Suppressor macrophage treated with lipopolysaccharide for 1 hour (primary cell): ENCODE measurements at regions not wholly inside any gene's neighbourhood (a gene's known extent, or its start where the extent isn't known, plus 50 kb on each side); places are given as distances from the start of the nearest gene placed in this dataset.
"Not testable (repeated sequence)": the region's sequence is repeated elsewhere in the genome, so short reads cannot be mapped to it uniquely, and the experiment has no call there.

Experiments used
- DNase-seq, 3 donors: peaks; one replicate each; pipeline ENCODE4 v3.0.0-alpha.2; 2020 to 2022

DNA sequence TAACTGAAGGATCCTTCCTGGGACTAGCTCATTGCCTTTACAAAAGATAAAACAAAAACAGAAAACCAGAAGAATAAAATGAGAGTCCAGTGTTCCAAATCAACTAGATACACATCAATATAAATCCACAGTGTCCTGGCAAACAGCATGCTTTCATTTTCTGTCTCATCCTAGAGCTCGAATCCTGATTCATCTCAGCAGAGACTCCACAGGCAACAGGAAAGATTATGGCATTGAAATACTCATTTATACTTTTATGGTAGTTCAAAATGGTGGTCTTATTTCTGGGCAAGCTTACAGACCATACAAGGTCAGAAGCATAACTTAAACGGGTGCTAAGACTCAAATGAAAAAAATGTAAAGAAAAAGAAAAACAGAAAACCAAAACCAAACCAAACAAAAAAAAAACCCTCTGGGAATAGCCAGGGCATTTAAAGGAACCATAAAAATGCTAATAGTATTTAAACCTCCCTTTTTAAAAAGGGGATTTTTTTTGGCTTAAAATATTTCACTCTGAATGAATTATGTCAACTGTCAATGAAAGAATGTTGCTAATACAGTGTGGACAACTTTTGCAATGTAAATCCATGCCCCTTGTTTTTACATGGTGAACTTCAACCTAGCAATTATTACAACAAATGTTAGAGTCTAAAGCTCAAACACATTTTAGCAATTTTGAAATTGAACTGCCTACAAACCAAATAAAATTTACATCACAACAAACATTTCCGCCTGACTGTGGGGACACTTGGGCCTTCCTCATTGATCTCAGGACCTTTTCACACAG is 57.9 kb downstream of the GPR101 start:
- DNase-seq: no peak

DNA sequence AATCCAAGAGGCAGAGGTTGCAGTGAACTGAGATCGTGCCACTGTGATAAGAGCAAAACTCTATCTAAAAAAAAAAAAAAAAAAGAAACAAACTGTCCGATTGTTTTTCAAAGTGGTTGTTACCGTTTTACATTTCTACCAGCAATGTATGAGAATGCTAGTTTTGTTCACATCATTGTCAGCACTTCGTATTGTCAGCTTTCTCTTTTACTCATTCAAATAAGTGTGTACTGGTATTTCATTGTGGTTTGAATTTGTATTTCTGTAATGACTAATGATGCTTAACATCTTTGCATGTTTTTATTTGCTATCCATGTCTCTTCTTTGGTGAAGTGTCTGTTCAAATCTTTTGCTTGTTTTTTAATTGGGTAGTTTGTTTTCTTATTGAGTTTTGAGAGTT is 65.8 kb downstream of the GPR101 start:
- no peak for DNase-seq

DNA sequence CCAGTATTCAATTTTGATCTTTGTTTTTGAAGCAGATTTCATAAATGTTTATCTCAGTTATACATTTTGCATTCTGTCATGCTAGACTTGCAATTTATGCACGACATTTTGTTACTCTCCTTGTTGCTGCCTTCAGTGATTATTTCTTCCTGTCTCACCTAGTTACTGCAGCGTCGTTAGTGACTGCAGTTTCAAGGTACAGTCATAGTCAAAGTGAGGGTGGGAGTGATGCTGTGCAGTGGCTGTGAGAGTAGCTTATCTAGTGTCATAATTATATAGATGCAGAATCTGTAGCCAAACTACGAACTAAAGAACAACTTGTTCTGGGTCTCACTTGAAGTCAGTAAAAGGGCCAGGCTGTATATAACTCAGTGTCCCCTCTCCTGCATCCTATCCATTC is 69.8 kb downstream of the GPR101 start:
- no peak for DNase-seq

DNA sequence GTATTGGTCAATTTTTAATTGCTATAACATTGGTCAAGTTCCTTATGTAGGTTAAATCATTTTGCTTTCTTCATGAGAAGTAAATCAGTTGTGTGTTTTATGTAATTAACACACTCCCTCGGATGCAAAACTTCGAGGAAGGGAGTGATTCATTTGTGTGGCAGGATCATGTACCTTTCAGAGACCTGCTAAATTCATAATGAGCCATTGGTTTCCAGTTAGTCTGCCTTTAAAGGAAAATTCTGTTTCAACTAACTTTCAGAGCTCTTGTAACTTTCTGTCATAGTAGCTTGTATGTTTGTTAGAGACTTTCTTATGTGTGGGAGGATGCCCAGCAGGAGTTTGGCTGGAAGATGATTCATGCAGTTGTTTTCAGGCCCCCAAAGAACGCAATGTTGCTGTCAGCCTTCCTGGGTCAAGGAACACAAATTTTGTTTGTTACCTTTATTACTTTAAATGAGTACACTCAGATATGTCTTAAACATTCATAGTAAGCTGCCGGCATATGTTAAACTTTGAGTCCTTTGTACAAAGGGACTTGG is 72.1 kb downstream of the GPR101 start:
- DNase-seq: no peak

DNA sequence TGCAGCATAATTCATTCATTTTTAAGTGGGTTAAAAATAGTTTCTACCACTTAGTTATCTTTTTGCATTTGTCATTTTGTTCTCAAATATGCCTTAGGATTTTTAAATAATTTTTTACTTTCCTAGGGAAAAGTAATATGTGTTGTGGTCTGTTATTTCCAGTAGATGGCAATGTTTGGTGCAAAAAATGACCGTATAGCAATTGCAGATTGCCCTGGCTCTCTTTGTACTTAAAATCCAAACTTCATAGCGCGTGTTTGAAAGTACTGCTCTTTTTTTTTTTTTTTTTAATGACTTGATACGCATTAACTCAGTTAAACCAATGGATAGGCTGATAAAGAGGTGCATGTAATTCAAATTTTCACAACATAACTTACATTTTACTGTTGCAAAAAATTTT is 74.4 kb upstream of the RBMX start:
- DNase-seq: peak; percentile 7 to 32 (median 18)

DNA sequence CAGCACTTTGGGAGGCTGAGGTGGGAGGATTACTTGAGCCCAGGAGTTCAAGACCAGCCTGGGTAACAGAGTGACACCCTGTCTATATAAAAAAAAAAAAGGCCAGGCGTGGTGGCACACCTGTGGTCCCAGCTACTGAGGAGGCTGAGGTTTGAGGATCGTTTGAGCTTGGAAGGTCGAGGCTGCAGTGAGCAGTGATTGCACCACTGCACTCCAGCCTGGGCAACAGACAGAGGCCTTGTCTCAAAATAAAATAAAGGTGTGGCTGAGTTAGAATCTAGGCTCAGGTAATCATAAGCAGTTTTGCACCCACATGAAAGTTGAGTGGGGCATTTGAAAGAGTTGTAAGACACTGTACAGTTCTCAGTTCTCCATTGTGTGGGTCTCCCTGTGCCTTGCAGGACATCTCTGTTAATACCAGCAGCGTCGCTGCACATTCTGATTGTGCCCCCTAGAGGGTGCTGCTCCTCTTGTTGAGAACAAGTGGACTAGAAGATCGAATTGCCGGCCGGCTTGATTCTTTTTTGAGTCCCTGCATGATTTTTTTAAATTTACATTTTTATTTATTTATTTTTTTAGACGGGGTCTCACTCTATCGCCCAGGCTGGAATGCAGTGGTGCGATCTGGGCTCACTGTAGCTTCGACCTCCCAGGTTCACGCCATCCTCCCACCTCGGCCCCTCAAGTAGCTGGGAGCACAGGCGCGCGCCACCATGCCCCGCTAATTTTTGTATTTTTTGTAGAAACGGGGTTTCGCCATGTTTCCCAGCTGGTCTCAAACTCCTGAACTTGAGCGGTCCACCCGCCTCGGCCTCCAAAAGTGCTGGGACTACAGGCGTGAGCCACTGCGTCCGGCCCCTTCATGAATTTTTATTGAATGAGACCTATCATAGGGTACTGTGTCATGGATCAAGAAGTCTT is 73.6 kb upstream of the RBMX start:
- peak; percentile 72 to 77 (median 72) for DNase-seq

DNA sequence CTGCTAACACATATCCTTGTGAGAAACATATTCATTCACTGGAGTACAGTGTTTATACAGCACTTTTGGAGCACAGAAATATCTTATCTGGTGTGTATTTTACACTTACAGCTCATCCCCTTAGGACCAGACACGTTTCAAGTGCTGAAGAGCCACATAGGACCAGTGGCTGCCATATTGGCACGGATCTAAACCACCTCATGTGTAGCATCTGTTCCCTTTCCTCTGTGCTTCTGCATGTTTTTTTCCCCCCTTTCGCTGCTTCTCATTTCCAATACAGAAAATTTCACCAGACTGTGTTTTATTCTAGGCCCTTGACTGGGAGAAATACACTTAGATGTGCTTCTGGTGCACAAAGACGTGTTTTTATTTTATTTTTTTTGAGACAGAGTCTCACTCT is 69.7 kb upstream of the RBMX start:
- DNase-seq: no peak

DNA sequence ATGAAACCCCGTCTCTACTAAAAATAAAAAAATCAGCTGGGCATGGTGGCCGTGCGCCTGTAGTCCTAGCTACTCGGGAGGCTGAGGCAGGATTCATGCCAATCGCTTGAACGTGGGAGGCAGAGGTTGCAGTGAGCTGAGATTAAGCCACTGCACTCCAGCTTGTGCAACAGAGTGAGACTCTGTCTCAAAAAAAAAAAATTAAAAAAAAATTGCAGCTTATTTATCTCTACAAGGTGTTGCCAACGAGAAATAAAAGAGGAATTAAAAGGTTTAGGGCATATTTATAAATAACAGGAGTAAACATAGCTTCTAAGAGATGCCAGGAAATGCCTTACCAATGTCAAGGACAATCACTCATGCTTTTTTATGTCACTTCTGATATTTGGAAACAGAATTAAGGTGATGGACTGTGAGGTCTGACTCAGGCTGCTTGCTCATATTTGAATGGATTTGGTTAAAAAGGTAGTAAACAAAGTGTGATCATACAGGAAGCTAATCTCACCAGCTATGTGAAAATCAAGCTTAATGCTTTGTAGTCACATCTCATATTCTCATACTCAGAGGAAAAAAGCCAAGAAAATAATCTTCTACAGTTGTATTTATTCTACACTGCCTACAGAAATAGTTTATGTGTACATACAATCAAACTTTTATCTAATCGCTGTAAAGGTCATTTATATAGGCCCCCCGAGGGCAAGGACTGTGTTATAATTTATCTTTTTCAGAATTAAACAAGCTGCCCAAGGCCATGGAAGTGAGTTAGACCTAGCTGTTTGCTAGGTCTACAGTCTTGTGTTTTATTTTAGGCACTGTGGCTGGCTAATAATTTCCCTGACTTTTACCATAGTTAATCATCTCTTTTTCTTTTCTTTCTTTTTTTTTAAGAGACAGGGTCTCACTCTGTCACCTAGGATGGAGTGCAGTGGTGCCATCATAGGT is 61.1 kb upstream of the RBMX start:
- no peak for DNase-seq

DNA sequence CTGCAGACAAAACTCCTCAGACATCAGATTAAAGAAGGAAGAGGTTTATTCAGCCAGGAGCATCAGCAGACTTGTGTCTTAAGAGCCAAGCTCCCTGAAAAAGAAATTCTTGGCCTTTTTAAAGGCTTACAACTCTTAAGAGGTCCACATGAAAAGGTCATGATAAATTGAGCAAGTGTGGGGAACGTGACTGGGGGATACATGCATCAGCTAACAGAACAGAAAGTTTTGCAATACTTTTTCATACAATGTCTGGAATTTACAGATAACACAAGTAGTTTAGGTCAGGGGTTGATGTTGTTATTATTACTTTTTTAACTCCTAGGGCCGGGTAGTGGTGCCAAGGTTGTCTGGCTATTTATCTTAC is 55.6 kb upstream of the RBMX start:
- no peak for DNase-seq

DNA sequence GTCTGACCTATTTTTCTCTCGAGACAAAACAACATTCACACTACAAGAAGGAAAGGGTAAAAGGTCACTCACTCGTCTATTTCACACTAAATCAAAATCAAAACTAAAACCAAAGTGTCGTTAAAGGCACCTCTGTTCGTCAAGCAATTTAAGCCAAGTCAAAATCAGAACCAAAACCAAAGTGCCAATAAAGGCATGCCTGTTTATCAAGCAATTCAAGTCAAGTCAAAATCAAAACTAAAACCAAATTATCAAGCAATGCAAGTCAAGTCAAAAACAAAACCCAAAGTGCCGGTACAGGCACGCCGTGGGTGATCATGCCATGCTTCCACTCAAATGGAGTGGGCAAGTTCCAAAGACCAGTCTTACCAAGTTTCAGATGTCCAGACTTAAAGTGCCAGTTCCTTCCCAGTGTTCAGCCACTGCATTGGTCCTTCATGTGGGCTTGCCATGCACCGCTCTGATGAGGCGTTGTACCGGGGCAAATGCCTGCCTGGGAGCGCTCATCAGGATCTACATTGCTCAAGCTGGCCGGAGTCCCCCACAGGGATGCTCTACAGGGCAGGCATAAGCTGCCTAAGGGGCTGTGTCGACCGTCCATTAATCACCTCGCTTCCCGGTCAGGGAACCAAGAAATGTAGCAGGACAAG is 55.1 kb upstream of the RBMX start:
- DNase-seq: not testable (repeated sequence)

DNA sequence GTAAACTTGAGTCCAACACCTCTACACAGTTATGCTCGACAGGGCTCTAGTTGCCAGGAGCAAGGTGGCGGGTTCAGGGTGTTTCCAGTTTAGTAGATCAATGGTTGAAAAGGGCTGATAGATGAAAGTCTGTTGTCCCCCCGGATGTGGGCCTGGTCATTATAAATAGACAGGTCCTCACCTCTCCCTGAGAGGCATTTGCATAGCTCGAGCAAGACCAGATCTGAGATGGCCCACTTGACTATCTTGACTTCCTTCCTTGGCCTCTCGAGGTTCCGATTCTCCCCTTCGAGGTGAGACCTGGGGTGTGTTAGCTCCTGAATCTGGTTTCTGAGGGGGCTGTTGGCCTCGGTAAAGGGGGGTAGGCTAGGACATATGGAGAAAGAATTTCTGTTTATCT is 54.1 kb upstream of the RBMX start:
- not testable (repeated sequence) for DNase-seq

DNA sequence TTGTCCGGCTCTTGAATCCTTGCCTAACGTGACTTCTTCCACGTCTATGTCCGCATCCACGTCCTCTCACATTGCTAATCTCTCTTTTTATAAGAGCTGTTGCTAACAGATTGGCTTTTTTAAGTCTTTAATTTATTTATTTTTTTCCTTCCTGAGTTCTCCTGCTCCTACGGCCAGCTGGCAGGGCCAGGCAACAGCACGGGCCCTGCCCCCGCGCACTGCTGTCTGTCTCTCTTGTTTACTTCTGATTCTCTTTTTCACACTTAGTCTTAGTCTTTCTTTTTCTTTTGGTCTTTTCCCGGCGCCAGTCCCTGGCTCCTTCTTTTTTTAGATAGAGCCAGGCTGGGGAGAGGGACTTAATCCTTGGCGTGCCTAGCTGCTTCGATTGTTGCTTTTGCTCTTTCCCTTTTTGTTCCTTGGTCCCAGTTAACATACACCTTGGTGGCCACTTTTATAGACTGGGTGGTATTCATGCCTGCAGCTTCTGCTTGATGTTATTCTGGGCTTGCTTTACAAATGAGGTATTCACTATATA is 53.2 kb upstream of the RBMX start:
- no peak for DNase-seq

DNA sequence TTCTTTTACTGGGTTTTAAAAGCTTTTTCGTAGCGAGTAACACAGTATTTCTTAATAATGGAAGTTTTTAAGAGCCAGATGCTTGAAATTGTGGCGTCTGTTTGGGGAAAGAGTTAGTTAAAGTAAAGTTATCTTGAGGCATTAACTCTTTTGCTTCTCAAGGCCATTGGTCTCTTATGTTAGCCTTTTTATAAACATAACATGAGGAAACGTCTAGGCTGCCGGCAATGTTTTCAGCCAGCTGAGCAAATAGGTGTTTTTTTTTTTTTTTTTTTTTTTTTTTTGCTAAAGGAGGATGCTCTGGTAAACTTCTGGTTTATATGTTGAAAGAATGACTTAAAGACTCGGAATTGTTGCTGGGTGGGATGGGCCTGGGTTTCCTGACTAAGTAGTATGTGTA is 51.1 kb upstream of the RBMX start:
- no peak for DNase-seq
